OCI-LY1 (cell line): ENCODE measurements at regions not wholly inside any gene's neighbourhood (a gene's known extent, or its start where the extent isn't known, plus 50 kb on each side); places are given as distances from the start of the nearest gene placed in this dataset.
"Not testable (repeated sequence)": the region's sequence is repeated elsewhere in the genome, so short reads cannot be mapped to it uniquely, and the experiment has no call there.

Experiments used
- EZH2 ChIP-seq: fragments of 200-600 bp; sonication (generic), shearing (Covaris generic); IDR thresholded peaks from 2 replicates; pipeline ENCODE4 v1.8.0; 2017; ENCODE audit warnings: borderline replicate concordance, mixed run types, mild to moderate bottlenecking, antibody characterized with exemption, low read length, moderate library complexity, mixed read lengths
- TF ChIP-seq, protein P1 (sequence below): fragments of 200-600 bp; sonication (generic), shearing (Covaris generic); IDR thresholded peaks from 2 replicates; pipeline ENCODE4 v1.5.1; 2017; ENCODE audit warnings: mild to moderate bottlenecking, antibody characterized with exemption, low read length, moderate library complexity, mixed read lengths

GRCh38 chr16:10301547-10301946 lies 84.3 kb upstream of the ATF7IP2 start:
- TF ChIP-seq, protein P1, sequence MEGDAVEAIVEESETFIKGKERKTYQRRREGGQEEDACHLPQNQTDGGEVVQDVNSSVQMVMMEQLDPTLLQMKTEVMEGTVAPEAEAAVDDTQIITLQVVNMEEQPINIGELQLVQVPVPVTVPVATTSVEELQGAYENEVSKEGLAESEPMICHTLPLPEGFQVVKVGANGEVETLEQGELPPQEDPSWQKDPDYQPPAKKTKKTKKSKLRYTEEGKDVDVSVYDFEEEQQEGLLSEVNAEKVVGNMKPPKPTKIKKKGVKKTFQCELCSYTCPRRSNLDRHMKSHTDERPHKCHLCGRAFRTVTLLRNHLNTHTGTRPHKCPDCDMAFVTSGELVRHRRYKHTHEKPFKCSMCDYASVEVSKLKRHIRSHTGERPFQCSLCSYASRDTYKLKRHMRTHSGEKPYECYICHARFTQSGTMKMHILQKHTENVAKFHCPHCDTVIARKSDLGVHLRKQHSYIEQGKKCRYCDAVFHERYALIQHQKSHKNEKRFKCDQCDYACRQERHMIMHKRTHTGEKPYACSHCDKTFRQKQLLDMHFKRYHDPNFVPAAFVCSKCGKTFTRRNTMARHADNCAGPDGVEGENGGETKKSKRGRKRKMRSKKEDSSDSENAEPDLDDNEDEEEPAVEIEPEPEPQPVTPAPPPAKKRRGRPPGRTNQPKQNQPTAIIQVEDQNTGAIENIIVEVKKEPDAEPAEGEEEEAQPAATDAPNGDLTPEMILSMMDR = not testable (repeated sequence)
- TF ChIP-seq EZH2 = not testable (repeated sequence)
